GM18517 (cell line): ENCODE measurements at regions not wholly inside any gene's neighbourhood (a gene's known extent, or its start where the extent isn't known, plus 50 kb on each side); places are given as distances from the start of the nearest gene placed in this dataset.

Experiments used
- ATAC-seq: cut with Tn5 transposase; IDR thresholded peaks from one replicate; pipeline ENCODE4 v1.9.1; 2021; ENCODE audit warnings: mild to moderate bottlenecking, moderate library complexity; ENCODE audit not compliant: unreplicated experiment

DNA sequence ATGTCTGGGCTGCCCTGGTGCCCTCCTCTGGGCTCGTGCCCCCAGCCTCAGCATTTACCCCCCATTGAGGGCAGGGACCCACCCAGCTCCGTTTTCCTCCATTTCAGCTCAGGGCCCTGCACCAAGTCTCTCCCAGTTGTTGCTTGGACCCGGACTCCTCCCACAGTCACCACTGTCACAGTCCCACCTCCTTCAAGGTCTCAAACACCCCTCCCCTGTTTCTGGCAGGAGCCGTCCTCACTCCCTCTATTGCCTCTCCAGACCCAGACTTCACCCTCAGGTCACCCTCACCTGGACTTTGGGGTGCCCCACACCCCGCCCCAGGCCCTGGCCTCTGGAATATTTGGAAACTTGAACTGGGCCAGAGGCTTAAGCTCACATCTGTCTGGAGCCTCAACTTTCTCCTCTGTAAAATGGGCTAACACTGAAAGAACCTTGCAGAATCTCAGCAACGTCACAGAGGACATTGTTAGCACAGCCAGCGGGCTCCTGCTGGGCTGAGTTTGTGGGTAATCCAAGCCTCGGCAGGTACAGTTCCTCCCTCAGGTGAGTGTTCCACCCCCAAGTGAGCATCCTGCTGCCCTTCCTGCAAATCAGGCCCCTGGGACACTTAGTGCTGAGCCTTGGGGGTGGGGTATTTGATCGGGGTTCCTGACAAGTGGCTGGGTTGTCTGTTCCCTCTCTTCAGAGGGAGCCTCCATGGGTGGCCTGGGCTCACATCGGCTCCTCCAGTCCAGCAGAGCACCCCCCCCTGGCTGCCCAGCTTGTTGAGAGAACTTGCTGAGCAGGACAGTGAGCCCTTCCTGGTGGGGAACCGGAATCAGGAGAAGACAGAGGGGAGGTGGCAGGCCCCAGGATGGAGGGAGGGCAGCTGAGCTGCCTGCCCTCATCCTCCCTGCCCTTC, 130.1 kb downstream of the C9orf50 start:
- no peak for ATAC-seq

DNA sequence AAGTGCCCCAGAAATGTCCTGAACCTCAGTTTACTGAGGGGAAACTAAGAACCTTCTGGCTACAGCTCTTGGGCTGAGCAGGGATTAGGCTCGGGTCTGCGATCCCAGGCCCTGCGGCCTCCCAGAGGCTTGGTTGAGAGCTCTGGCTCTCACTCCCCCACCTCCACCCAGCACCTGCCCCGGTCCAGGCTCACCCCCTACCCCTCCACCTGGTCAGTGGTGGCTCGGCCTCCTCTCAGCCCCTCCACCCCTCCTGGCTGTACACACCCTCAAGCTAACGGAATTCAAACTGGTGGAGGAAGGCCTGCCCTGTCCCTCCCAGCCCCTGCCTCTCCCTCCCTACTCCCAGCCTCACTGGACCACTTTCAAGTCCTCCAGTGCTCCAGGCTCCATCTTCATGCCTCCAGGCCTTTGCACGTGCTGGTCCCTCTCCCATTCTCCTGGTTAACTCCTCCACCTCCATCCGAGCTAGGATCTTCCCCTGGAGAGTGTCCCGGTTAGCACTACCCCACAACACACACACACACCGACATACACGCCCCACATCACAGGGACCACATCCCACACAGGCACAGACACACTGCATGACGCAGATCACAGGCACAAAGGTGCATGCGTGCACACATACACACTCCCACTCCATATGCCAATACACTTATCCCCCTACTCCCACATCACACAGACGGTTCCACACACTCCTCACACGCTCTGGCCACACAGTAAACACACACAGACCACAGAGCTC, 130.9 kb downstream of the C9orf50 start:
- ATAC-seq = no peak

DNA sequence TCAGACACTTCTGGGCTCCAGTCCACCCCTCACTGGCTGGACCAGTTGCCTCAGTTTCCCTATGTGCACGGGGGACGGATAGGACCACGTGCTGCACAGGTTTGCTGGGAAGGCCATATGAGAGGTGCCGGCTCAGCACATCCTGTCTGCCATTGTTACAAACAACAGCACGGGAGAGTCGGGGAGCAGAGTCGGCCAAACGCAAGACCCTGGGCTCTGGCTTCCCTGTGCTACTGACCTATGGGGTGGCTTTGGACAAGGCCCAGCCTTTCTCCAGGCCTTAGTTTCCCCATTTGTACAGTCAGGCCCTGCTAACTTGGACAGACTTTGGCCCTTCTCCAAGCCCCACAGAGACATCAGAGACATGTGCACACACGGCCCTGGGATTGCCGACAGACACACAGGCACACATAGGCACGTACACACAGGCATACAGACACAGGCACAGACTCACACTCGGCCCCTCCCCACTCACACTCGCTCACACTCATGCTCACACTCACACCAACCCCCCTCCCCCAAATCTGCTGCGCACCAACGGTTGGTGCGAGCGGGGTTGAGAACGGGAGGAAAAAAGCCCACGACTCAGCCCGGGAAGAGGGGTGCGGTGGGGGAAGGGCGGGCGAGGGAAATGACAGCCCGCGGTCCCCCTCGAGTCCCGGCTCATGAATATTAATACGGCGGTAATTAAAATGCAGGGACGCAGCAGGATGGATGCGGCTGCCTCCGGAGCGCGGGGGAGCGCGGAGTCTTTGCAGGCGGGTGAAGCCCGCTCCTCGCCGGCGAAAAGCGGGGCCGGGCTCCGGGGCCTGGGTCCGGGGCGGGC, 133.0 kb downstream of the C9orf50 start:
- no peak for ATAC-seq

- no peak for ATAC-seq
Measured at GRCh38 chr9:129486756-129487657, 133.9 kb downstream of the C9orf50 start.

DNA sequence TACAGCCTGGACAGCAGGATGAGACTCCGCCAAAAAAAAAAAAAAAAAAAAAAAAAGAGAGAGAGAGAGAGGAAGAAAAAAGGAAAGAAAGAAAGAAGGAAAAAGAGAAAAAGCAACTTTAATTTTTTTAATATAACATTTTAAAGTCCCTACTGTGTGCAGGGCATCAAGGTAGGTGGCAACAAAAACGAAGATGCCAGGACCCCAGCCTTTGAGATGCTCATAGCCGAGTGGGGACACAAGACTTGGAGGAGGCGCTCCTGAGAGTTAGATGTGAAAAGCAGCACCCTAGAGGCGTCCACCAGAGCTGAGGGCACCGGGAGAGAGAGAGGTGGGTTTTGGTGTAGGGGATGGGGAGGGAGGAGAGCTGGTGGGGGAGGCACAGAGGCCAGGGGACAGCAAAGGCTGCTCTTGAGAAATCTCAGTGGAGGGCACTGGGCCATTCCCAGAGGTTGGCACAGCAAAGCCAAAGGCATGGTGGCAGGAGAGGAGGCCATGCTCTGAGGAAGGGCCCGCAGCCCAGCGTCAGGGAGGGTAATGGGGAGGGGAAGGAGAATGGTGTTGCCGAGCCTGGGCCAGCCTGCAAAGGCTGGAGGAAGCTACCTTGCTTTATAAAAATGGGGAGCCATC, 135.6 kb downstream of the C9orf50 start:
- ATAC-seq = no peak

GRCh38 chr9:129484352-129485000, 136.4 kb downstream of the C9orf50 start:
- ATAC-seq = no peak

GRCh38 chr9:129483415-129484351, 137.2 kb downstream of the C9orf50 start:
- no peak for ATAC-seq

GRCh38 chr9:129482521-129483414, 138.1 kb downstream of the C9orf50 start:
- ATAC-seq = no peak

- no peak for ATAC-seq
Measured at GRCh38 chr9:129481810-129482511, 138.9 kb downstream of the C9orf50 start.

GRCh38 chr9:129481424-129481809, 139.5 kb downstream of the C9orf50 start:
- ATAC-seq = no peak

DNA sequence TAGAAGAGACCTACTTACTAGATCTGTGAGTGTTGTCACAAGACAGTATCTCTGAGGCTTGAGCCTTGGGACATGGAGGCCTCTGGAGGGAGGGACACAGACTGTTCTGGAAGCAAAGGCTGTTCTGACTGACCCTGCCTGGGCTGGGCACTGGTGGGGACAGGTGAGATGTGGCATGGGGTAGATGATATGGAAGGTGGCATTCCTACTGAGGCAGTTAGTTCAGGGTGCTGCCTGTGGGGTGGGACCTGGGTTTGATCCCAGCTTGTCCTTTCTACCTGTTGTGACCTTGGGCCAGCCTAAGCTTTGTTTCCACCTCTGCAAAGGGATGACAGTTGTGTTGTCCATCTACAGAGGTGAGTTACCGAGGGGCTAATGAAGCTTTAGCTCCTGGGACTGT, 140.2 kb downstream of the C9orf50 start:
- no peak for ATAC-seq

DNA sequence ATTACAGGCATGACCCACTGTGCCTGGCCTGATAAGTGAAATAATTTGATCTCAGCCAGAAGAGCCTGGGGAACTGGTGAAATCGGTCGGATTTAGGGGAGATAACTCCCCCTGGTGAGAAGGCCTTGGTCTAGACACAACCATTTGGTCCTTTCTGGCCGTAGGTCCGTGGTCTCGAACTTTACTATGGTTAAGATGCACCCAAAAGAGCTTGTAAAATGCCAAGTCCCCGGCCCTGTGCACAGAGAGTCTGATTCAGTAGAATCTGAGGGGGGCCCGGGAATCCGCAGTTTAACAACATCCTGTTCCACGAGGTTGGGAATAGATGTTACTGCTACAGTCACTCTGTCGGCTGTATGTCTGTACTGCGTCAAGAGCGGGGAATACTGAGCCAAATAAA, 140.7 kb downstream of the C9orf50 start:
- no peak for ATAC-seq

GRCh38 chr9:129479631-129480011, 141.3 kb downstream of the C9orf50 start:
- no peak for ATAC-seq

DNA sequence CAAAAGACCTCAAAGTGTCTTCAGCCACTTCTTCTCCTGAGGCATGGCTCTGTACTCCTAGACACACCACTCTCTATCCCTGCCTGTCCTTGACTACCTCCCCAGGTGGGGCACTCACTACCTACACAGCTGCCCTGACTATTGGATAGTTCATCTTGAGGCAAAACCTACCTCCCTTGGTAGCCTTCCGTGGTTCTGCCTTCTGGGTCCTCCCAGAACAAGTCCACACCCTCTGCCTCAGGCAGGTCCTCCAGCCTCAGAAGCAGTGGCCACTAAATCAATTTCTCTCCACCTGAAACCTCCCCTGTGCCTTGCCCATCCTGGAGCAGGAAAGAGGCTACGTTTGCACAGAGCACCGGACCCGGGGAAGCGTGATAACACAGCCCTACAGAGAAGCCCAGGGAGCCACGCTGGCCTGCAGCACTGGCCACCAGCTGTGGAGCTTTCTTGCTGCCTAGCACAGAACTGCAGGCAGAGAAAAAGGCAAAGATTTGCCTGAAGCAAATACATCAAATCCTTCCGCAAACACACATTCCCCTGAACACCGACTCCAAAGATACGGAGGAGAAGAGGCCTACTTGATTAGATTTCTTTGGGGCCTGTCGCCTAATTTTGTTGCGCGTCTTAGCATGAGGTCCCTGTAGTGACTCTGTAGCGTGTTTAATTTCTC, 141.8 kb downstream of the C9orf50 start:
- ATAC-seq = no peak

DNA sequence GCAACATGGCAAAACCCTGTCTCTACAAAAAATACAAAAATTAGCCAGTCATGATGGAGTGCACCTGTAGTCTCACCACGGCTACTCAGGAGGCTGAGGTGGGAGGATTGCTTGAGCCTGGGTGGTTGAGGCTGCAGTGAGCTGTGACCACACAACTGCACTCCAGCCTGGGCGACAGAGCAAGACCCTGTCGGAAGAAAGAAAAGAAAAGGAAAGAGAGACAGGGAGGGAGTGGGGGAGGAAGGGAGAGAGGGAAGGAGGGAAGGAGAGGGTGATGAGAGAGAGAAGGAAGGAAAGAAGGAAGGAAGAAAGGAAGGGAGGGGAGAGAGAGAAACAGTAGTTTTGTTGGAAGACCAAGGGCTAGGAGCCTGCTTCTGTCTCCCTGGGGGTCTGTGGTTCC, 142.4 kb downstream of the C9orf50 start:
- ATAC-seq = no peak
